Astrocyte of the cerebellum (primary cell): ENCODE measurements at regions not wholly inside any gene's neighbourhood (a gene's known extent, or its start where the extent isn't known, plus 50 kb on each side); places are given as distances from the start of the nearest gene placed in this dataset.
"Not testable (repeated sequence)": the region's sequence is repeated elsewhere in the genome, so short reads cannot be mapped to it uniquely, and the experiment has no call there.

Source experiments
- DNase-seq: peaks from one replicate; pipeline ENCODE4 v3.0.0-alpha.2; 2011; ENCODE audit warnings: low read depth
- H3K4me3 ChIP-seq: 2 replicates; pipeline ENCODE4 v1.5.1; 2011; ENCODE audit warnings: mild to moderate bottlenecking, low read depth, low read length, moderate library complexity
- CTCF ChIP-seq: IDR thresholded peaks from 2 replicates; pipeline ENCODE4 v1.5.1; 2012; ENCODE audit warnings: low read length, low read depth, moderate library complexity, mild to moderate bottlenecking; ENCODE audit errors: missing control alignments
- in situ Hi-C: cut with HindIII; loops from 2 replicates; pipeline ENCODE4 v1.10.0; 2017; ENCODE audit warnings: low sequenced_read_pairs

GRCh38 chr7:46054272-46054671, 133.2 kb upstream of the IGFBP3 start:
- in situ Hi-C loops, result no loop called here
- no peak for DNase-seq
- TF ChIP-seq CTCF, result no peak
- no peak overlapping the region for H3K4me3 ChIP-seq

DNA sequence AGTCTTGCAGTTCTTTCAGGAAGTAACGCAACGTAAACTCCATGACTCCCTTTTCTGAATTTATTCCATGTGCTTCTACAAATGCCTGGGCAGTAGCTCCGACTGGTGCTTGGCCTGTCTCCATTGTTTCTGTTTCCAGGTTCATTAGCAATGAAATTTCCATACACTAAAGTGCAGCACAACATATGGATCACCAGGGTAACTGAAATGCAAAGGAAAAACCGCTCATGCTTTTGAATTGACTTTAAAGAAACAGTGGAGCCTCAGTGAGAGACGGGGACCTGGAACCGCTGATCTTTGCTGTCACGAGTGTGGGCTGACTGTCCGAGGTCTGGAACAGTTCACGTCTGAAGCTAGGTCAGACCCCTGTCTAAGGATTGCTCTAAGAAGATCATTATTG, 126.5 kb upstream of the IGFBP3 start:
- in situ Hi-C loops, result no loop called here
- H3K4me3 ChIP-seq, result no peak overlapping the region
- no peak for DNase-seq
- no peak for TF ChIP-seq CTCF

- H3K4me3 ChIP-seq, in situ Hi-C loops: not testable (repeated sequence)
Measured at GRCh38 chr7:46043338-46043737, 122.3 kb upstream of the IGFBP3 start.

DNA sequence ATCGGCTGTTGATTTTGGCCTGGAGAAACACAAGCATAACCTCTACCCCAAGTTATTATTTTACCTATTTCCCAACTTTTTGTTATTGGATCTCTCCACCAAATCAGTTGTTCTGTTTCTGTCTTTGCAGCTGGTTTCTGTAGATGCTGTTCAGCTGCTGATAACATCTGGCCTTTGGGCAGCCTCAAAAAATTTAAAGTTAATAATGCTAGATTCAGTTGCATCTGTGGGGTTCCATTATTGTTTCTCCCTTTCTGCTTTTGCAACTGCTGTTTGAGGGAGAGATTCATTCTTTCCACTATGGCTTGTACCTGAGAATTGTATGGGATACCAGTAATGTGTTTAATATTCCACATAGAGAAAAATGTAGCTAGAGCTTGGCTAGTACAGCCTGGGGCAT, 118.7 kb upstream of the IGFBP3 start:
- in situ Hi-C loops, H3K4me3 ChIP-seq, DNase-seq: not testable (repeated sequence)

More at GRCh38 chr7:46043338-46043737, 122.3 kb upstream of the IGFBP3 start:
- DNase-seq, result not testable (repeated sequence)

DNA sequence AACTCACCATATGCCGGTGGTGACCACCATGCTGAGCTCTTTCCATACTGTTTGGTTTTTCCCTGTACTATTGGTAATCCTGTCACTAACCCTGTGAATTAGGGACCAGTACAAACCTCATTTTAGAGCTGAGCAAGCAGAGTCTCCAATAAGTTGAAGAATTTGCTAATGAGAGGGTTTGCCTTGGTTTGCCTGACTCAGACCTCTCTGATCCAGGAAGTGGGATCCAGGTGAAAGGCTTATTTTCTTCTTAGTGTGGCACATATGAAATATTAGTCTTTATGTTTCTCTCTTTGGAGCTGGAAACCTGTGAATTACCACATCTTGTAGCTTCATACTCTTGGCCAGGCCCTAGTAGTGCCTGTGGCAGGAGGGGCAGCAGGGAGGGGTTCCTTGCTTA, 114.1 kb upstream of the IGFBP3 start:
- TF ChIP-seq CTCF, result no peak

DNA sequence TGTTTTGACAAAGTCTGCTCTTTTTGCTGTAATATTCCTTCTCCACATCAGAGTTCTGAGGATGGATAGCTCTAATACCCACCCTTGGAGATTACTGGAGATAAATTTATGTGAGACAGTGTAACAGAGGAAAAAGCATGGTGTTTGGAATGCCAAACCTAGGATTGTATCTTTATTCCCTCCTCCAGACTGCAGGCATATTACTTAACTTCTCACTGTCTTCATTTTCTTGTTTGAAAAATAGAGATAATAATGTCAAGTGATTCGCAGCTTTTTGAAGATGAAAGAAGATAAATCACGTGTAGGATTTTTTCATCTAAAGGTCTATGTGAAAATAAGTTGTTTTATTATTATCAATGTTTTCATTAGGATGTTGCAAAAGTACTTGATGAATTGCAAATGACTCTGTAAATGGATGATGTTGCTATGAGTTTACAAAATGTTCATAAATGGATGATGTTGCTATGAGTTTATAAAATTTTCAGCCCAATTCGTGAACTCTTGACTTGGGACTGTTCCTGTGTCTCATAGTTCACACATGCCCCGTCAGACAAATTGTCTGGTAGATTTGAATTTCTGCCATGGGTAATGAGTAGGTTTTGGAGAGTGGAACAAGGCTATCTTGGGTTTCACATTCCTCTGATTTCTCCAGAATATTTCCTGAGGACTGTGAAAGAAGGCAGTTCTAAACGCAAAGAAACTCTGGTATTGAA, 113.1 kb upstream of the IGFBP3 start:
- DNase-seq, result no peak
- no peak for TF ChIP-seq CTCF
- H3K4me3 ChIP-seq, result no peak overlapping the region
- in situ Hi-C loops, result no loop called here

More for the DNA sequence above, 114.1 kb upstream of the IGFBP3 start:
- DNase-seq, result no peak
- no peak overlapping the region for H3K4me3 ChIP-seq
- in situ Hi-C loops, result no loop called here

DNA sequence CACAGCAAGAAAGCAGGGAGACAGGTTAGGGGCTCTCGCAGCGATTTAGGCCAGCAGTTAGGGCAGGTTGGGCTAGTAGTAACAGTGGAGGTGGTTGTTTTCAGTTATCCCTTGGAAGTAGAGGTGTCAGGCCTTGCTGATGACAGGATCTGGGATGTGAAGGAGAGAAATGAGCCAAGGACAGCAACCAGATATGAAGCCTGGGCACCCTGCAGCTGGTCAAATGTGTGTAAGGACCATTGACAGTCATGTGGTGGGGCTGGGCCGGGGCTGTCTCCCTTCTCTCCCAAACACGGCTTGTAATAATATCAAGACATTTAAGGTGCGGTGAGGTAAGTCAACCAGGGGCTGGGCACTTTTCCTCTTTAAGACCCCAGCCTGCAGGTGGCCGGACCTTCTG, 112.5 kb upstream of the IGFBP3 start:
- no peak overlapping the region for H3K4me3 ChIP-seq
- in situ Hi-C loops, result no loop called here
- DNase-seq, result no peak
- TF ChIP-seq CTCF, result no peak

DNA sequence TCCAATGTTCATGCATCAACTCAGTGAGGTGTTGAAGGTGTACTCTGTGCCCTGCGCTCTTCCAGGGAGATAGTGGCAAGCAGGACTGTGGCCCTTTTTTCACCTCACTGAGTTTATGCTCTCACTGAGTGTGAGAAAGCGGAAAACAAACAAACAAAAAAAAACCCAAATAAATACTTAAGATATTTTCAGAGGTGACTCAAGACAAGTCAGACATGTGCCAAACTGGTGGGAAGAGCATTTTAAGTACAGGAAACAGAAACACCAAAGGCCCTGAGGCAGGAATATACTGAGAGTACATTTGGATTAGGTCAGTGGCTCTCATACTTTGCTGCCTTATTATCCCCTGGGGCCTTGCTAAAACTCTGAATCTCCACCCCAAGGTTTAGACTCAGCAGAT, 111.9 kb upstream of the IGFBP3 start:
- in situ Hi-C loops, result no loop called here

More for the DNA sequence above, 111.9 kb upstream of the IGFBP3 start:
- no peak for TF ChIP-seq CTCF
- no peak for DNase-seq
- no peak overlapping the region for H3K4me3 ChIP-seq
